ENCODE measurements at regions not wholly inside any gene's neighbourhood (a gene's known extent, or its start where the extent isn't known, plus 50 kb on each side); places are given as distances from the start of the nearest gene placed in this dataset.

GRCh38 chr1:81232420-81232819 lies 568.3 kb upstream of the ADGRL2 start:
- H3K36me3 ChIP-seq (ENCODE audit: insufficient read depth, low read length), result no peaks in the 10 kb centered on the region
- H3K4me3 ChIP-seq (ENCODE audit: low read depth, low read length, poor library complexity, severe bottlenecking), result no peak overlapping the region
- CTCF ChIA-PET (ENCODE audit: unreplicated experiment), result no interaction called here
- H3K9me3 ChIP-seq (ENCODE audit: low read length), result no peaks in the 10 kb centered on the region
- H3K79me2 ChIP-seq (ENCODE audit: insufficient read depth, low read depth, low read length), result no peaks in the 10 kb centered on the region
- H4K20me1 ChIP-seq (ENCODE audit: insufficient read depth, low read length), result no peaks in the 10 kb centered on the region
- no peak overlapping the region for H3K27ac ChIP-seq (ENCODE audit: low read depth, low read length, poor library complexity, severe bottlenecking)
- no peak for DNase-seq (ENCODE audit: low spot score)
- no TSS peak for BruUV-seq (replicated peaks)
- no peaks in the 10 kb centered on the region for H3K4me1 ChIP-seq (ENCODE audit: insufficient read depth, low read length, poor library complexity, severe bottlenecking)
- H3K9me2 ChIP-seq (ENCODE audit: insufficient read depth, low read length), result no peaks in the 10 kb centered on the region
- H3K4me2 ChIP-seq (ENCODE audit: low read length), result no peak overlapping the region
- H2AFZ ChIP-seq (ENCODE audit: low read length), result no peak overlapping the region
- TF ChIP-seq EZH2phosphoT487 (IDR thresholded peaks at IDR 0.05; ENCODE audit: borderline replicate concordance, low read depth, low read length) (no peak), CTCF (conservative IDR thresholded peaks at IDR 0.05; ENCODE audit: low read length) (no peak)
- intact Hi-C loops (cut with micrococcal nuclease; ENCODE audit: unreplicated experiment), result no loop called here
- POLR2A ChIA-PET, result interaction anchor here (0.6 to 0.7 kb wide), 2 partner anchors 361 to 519 kb away, joined by 3 to 4 read pairs; no protein-coding TSS in a partner anchor

GRCh38 chr1:81231729-81232038 lies 569.0 kb upstream of the ADGRL2 start:
- Histone ChIP-seq H4K20me1 (ENCODE audit: insufficient read depth, low read length) (no peaks in the 10 kb centered on the region), H3K4me3 (ENCODE audit: low read depth, low read length, poor library complexity, severe bottlenecking) (no peak overlapping the region), H3K79me2 (ENCODE audit: insufficient read depth, low read depth, low read length) (no peaks in the 10 kb centered on the region), H3K4me1 (ENCODE audit: insufficient read depth, low read length, poor library complexity, severe bottlenecking) (no peaks in the 10 kb centered on the region), H3K36me3 (ENCODE audit: insufficient read depth, low read length) (no peaks in the 10 kb centered on the region), H3K27ac (ENCODE audit: low read depth, low read length, poor library complexity, severe bottlenecking) (no peak overlapping the region), H3K9me3 (ENCODE audit: low read length) (no peaks in the 10 kb centered on the region), H3K4me2 (ENCODE audit: low read length) (no peak overlapping the region), H3K9me2 (ENCODE audit: insufficient read depth, low read length) (no peaks in the 10 kb centered on the region), H2AFZ (ENCODE audit: low read length) (no peak overlapping the region)
- no TSS peak for BruUV-seq (replicated peaks)
- no peak for DNase-seq (ENCODE audit: low spot score)
- CTCF ChIA-PET (ENCODE audit: unreplicated experiment), result no interaction called here
- intact Hi-C loops (cut with micrococcal nuclease; ENCODE audit: unreplicated experiment), result no loop called here
- TF ChIP-seq EZH2phosphoT487 (IDR thresholded peaks at IDR 0.05; ENCODE audit: borderline replicate concordance, low read depth, low read length) (no peak), CTCF (conservative IDR thresholded peaks at IDR 0.05; ENCODE audit: low read length) (no peak)
- POLR2A ChIA-PET, result interaction anchor here (0.6 kb wide), 1 partner anchor 361 kb away, joined by 4 read pairs; no protein-coding TSS in a partner anchor

GRCh38 chr1:81230983-81231728 lies 569.6 kb upstream of the ADGRL2 start:
- Histone ChIP-seq H3K4me3 (ENCODE audit: low read depth, low read length, poor library complexity, severe bottlenecking) (no peak overlapping the region), H3K4me2 (ENCODE audit: low read length) (no peak overlapping the region)

More at GRCh38 chr1:81230983-81231728, 569.6 kb upstream of the ADGRL2 start:
- intact Hi-C loops (cut with micrococcal nuclease; ENCODE audit: unreplicated experiment), result no loop called here
- Histone ChIP-seq H3K36me3 (ENCODE audit: insufficient read depth, low read length) (no peaks in the 10 kb centered on the region), H3K9me2 (ENCODE audit: insufficient read depth, low read length) (no peaks in the 10 kb centered on the region), H3K9me3 (ENCODE audit: low read length) (no peaks in the 10 kb centered on the region), H3K27ac (ENCODE audit: low read depth, low read length, poor library complexity, severe bottlenecking) (no peak overlapping the region), H3K79me2 (ENCODE audit: insufficient read depth, low read depth, low read length) (no peaks in the 10 kb centered on the region), H2AFZ (ENCODE audit: low read length) (no peak overlapping the region), H4K20me1 (ENCODE audit: insufficient read depth, low read length) (no peaks in the 10 kb centered on the region), H3K4me1 (ENCODE audit: insufficient read depth, low read length, poor library complexity, severe bottlenecking) (no peaks in the 10 kb centered on the region)
- ChIA-PET CTCF (ENCODE audit: unreplicated experiment) (no interaction called here), POLR2A (no interaction called here)
- no peak for DNase-seq (ENCODE audit: low spot score)
- BruUV-seq (replicated peaks), result no TSS peak
- no peak for TF ChIP-seq EZH2phosphoT487 (IDR thresholded peaks at IDR 0.05; ENCODE audit: borderline replicate concordance, low read depth, low read length)
- no peak for TF ChIP-seq CTCF (conservative IDR thresholded peaks at IDR 0.05; ENCODE audit: low read length)
